Body of pancreas (tissue), 4 donors: ENCODE measurements at regions not wholly inside any gene's neighbourhood (a gene's known extent, or its start where the extent isn't known, plus 50 kb on each side); places are given as distances from the start of the nearest gene placed in this dataset.

Experiments used
- ATAC-seq: fragments of 150-250 bp; one replicate; pipeline ENCODE4 v1.9.1; 2016
- DNase-seq, 4 donors: peaks; one replicate each; pipeline ENCODE4 v3.0.0-alpha.2; 2019
- H3K27ac ChIP-seq, 4 donors: fragments of 200-600 bp; sonication (generic); 1 replicate in 3 of 4; 2 replicates in 1 of 4; pipeline versions ENCODE4 v1.5.1 to v1.6.1; 2016 to 2019; ENCODE audit warnings: mild to moderate bottlenecking in 1 of 4, mixed read lengths in 1 of 4, moderate library complexity in 1 of 4
- H3K27me3 ChIP-seq, 2 donors: fragments of 200-600 bp; sonication (generic); one replicate each; pipeline ENCODE4 v1.6.0; 2016; ENCODE audit warnings: mild to moderate bottlenecking in 1 of 2
- H3K36me3 ChIP-seq, 2 donors: fragments of 200-600 bp; sonication (generic); replicated peaks in 1 of 2; 2 replicates each; pipeline ENCODE4 v1.5.1; 2016; ENCODE audit warnings: low read depth in 2 of 2; ENCODE audit not compliant: insufficient read depth in 1 of 2
- H3K4me1 ChIP-seq: fragments of 200-600 bp; sonication (generic); one replicate; pipeline ENCODE4 v1.6.0; 2016
- H3K4me3 ChIP-seq, 2 donors: fragments of 200-600 bp; sonication (generic); 1 replicate in 1 of 2; 2 replicates in 1 of 2; pipeline ENCODE4 v1.5.1; 2016 to 2019
- H3K9me3 ChIP-seq, 3 donors: fragments of 200-600 bp; sonication (generic); 1 replicate in 2 of 3; 2 replicates in 1 of 3; pipeline ENCODE4 v1.5.1; 2016
- CTCF ChIP-seq, 7 experiments: fragments of 450-650 bp in 4 of 7; fragments of 200-600 bp in 3 of 7; sonication (generic) in 3 of 7; IDR thresholded peaks; one replicate each; pipeline ENCODE4 v1.5.1; 2016 to 2019; ENCODE audit warnings: antibody characterized with exemption in 7 of 7
- POLR2A ChIP-seq, 3 donors: fragments of 450-650 bp; IDR thresholded peaks; one replicate each; pipeline ENCODE4 v1.6.1; 2016; ENCODE audit warnings: antibody characterized with exemption in 3 of 3, mild to moderate bottlenecking in 2 of 3
- whole genome bisulfite sequencing, 2 donors: methylation state at CpG; one replicate each; pipeline ENCODE4 v1.1.5; 2017; 5-methylcytosine and 5-hydroxymethylcytosine counted together
- intact Hi-C: fragments of 100-400 bp; cut with DNase I; formaldehyde crosslinking; loops from one replicate; pipeline ENCODE4 v1.15.1; 2023

GRCh38 chr22:27663812-27664211 lies 137.7 kb downstream of the MN1 start:
- peaks cover 12% of the 10 kb centered on the region for H3K4me1 ChIP-seq
- DNase-seq, result no peak
- no peak overlapping the region for H3K4me3 ChIP-seq
- peak overlapping the region in 1 of 4 donors; percentile 62 for H3K27ac ChIP-seq
- no peak for TF ChIP-seq CTCF (IDR thresholded peaks at IDR 0.05)
- TF ChIP-seq POLR2A (IDR thresholded peaks at IDR 0.05), result no peak
- intact Hi-C loops, result no loop called here
- no peaks in the 10 kb centered on the region for H3K9me3 ChIP-seq
- no peak for ATAC-seq
- 38 to 60% methylated on average over 5 of the region's 5 CpGs for WGBS, 2 donors
- H3K27me3 ChIP-seq, result no peaks in the 10 kb centered on the region
- no peaks in the 10 kb centered on the region for H3K36me3 ChIP-seq

- WGBS, 2 donors, result 82 to 89% methylated on average over 3 to 4 of the region's 4 CpGs
- intact Hi-C loops, result no loop called here
- ATAC-seq, result no peak
- no peaks in the 10 kb centered on the region for H3K9me3 ChIP-seq
- H3K4me1 ChIP-seq, result peaks cover 33% of the 10 kb centered on the region
- H3K4me3 ChIP-seq, result no peak overlapping the region
- no peaks in the 10 kb centered on the region for H3K36me3 ChIP-seq
- TF ChIP-seq CTCF (IDR thresholded peaks at IDR 0.05) (no peak), POLR2A (IDR thresholded peaks at IDR 0.05) (no peak)
- no peaks in the 10 kb centered on the region for H3K27me3 ChIP-seq
- DNase-seq, result no peak
- no peak overlapping the region for H3K27ac ChIP-seq
Measured at GRCh38 chr22:27666272-27666997, 135.1 kb downstream of the MN1 start.

GRCh38 chr22:27667121-27667843 lies 134.3 kb downstream of the MN1 start:
- intact Hi-C loops, result no loop called here
- Histone ChIP-seq H3K4me1 (peaks cover 34% of the 10 kb centered on the region), H3K36me3 (no peaks in the 10 kb centered on the region), H3K27me3 (no peaks in the 10 kb centered on the region), H3K4me3 (no peak overlapping the region), H3K9me3 (no peaks in the 10 kb centered on the region), H3K27ac (peak overlapping the region in 2 of 4 donors; percentile 4 to 44)
- WGBS, 2 donors, result 42 to 67% methylated on average over 15 to 16 of the region's 16 CpGs
- ATAC-seq, result no peak
- no peak for TF ChIP-seq POLR2A (IDR thresholded peaks at IDR 0.05)
- no peak for TF ChIP-seq CTCF (IDR thresholded peaks at IDR 0.05)
- DNase-seq, result peak in 2 of 4 donors; percentile 31 to 37

GRCh38 chr22:27668828-27669797 lies 132.4 kb downstream of the MN1 start:
- peak in 3 of 4 donors; percentile 22 to 36 (median 32) for DNase-seq
- ATAC-seq, result peak; percentile 4
- Histone ChIP-seq H3K4me1 (peaks cover 39% of the 10 kb centered on the region), H3K4me3 (no peak overlapping the region), H3K9me3 (no peaks in the 10 kb centered on the region), H3K27me3 (no peaks in the 10 kb centered on the region), H3K27ac (peak overlapping the region in 3 of 4 donors; percentile 75 to 86 (median 78)), H3K36me3 (no peaks in the 10 kb centered on the region)
- TF ChIP-seq CTCF (IDR thresholded peaks at IDR 0.05) (no peak), POLR2A (IDR thresholded peaks at IDR 0.05) (no peak)
- intact Hi-C loops, result no loop called here
- 43 to 70% methylated on average over 1 to 6 of the region's 7 CpGs for WGBS, 2 donors
